ENCODE measurements at regions not wholly inside any gene's neighbourhood (a gene's known extent, or its start where the extent isn't known, plus 50 kb on each side); places are given as distances from the start of the nearest gene placed in this dataset.
"Not testable (repeated sequence)": the region's sequence is repeated elsewhere in the genome, so short reads cannot be mapped to it uniquely, and the experiment has no call there.

DNA sequence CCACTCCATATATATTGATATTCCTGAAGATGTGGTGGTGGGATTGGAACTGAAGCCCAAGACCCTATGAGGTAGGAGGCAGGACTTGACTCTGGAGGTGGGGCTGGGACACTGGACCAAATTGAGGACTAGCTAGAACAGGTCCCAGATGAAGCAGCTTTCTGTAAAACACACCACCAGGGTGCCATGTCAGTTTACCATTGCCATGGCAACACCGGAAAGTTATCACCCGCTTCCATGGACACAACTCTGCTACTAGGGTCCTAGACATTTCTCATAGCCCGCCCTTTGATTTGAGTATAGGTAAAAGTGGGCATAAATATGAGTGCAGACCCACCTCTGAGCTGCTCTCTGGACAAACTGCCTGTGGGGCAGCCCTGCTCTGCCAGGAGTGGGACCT lies 490.5 kb upstream of the PFKP start:
- no peak for DNase-seq (ENCODE audit: low read depth in 1 of 2, low spot score in 1 of 2)

DNA sequence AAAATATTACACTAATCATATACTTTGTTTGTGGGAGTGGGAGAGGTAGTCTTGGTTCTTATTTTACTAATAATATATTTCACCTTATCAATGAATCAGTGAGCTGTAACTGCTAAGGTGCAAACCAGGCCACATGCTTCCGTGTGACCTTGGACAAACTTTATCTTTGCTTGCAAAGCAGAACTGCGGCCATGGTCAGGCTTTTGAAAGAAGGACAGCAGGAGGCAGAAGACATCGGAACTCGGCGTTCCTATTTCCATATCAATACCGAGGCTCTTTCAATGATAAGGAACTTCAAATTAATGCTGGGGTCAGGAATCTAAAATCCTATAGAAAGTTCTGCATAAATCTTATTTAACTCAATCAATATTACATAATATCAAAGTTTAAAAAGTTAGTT lies 491.9 kb upstream of the PFKP start:
- DNase-seq (ENCODE audit: low read depth in 1 of 2, low spot score in 1 of 2) = no peak

DNA sequence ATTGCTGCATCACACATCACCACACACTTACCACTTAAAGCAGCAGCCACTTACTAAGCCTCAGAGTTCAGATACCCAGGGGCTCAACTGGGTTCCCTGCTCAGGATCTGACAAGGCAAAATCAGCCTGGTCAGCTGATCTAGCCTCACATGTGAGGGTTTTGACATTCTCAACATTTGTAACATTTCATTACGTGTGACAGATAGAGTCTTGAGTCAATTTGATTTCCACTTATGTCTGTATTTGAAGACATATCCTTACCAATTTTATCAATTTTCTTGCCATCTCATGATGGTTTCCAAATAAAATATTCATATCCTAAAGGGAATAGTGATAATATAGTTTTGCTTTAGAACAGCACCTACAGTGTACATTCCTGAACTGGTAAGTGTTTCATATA lies 494.7 kb upstream of the PFKP start:
- no peak for DNase-seq (ENCODE audit: low read depth in 1 of 2, low spot score in 1 of 2)

DNA sequence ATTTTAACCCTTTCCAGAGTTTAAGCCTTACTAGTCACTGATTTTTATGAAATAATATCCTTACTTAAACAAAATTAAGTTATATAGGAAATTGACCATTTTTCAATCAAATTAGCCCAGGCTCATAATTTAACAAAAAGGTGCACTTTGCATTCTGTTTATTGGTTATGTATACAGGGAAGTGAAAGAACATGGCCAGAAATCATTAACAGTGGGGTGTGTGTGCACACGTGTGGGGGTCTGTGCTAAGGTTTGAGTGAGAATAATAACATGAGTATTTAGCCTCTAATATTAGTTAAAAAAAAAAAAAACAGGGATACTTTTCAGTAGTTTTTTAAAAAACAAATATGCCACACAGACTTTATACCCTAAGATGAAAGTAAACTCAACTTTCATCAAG lies 510.5 kb upstream of the PFKP start:
- no peak for DNase-seq (ENCODE audit: low read depth in 1 of 2, low spot score in 1 of 2)

DNA sequence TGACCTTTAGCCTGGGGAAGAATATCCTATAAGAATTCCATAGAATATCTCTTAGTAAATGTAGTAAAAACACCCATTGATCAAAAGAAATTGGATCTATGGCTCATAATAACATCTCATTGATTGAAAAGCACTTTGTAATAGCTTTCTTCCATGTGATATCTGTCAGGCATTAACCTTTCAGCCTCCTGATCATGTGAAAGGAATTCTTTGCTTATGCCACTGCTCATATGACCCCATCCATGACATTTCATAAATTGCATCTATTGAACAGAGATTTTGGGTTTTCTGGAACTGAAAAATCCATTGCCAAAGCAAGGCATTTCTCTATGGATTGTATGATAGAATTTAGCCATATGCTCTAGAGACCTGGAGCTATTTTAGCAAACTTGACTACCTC lies 519.3 kb upstream of the PFKP start:
- DNase-seq (ENCODE audit: low read depth in 1 of 2, low spot score in 1 of 2) = no peak

DNA sequence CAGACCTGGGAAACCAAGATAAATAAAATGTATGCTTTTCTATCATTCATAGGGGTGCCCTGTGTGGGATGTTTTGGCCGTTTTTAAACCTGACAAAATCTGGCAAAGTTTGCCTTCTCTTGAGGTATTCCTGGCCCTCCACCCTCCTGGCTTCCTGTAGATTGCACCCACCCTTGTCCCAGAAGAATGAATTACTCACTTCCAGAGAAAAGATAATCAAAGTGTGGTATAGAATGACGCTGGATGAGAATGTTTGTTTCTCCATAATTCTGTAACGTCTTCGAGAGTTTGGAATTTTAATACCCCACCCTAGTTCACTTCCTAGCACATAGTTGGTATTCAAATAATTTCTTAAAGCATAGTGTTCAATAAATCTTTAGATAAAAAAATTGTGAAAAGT lies 519.7 kb upstream of the PFKP start:
- no peak for DNase-seq (ENCODE audit: low read depth in 1 of 2, low spot score in 1 of 2)

DNA sequence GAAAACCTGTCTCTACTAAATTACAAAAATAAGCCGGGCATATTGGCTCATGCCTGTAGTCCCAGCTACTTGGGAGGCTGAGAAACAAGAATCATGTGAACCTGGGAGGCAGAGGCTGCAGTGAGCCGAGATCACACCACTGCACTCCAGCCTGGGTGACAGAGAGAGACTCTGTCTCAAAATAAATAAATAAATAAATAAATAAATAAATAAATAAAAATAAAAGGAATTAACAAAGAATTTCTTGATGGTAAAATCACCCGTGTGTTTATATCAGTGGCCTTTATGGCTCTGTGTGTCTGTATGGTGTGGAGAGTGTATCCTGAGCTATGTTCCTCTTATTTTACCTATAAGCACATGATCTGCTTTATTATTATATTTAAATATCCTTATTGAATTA lies 520.5 kb upstream of the PFKP start:
- DNase-seq (ENCODE audit: low read depth in 1 of 2, low spot score in 1 of 2) = not testable (repeated sequence)

DNA sequence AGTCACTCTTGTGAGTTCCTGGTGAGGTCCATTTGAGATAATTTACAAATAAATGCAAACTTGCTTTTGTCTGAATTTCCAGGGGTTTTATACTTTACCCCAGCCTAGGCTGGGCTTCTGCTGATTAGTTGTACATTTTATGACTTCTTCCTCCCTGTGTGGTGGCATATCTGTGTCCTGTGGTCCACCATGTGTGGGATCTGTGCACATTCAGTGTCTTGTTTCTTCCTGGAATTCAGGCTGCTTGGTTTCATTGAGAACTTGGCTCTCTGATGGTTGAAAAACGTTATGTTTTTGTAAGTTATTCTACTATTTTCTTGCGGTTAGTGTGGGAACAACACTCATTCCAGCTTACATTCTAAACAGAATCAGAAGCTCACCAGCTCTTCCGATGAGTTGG lies 523.4 kb upstream of the PFKP start:
- no peak for DNase-seq (ENCODE audit: low read depth in 1 of 2, low spot score in 1 of 2)

DNA sequence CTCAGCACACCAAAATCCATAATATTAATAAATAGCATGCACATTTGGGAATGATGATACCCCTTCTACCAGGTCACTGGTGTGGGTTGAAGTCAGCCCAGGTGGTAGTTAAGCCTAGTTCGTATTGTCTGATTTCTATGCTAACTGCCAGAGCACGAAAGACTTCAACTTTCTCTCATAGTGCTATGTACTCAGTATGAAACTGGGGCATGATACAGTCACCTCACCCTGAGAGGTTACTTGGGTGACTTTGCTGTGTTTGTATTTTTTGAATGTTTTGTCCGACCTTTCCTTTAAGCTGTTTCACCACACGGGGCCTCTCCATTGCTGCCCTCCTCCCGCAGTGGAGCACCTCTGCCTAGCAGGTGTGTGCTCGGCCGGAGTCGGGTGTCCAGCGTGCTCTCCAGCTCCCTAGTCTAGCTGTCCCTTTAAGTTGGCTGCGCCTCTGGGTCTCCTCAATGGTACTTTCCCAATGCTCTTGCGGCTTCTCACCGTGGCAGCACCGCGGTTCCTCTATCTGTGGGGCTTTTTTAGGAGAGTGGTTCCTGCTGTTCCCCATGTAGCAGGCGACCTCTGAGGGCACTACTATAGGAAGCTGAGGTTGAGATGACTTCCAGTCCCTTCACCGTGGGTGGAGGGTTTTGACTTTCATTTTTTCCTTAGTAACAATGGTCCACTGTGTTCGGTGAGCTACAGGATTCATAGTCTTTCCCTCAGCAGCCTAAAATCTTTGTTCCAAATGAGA lies 524.0 kb upstream of the PFKP start:
- DNase-seq (ENCODE audit: low read depth in 1 of 2, low spot score in 1 of 2) = no peak

DNA sequence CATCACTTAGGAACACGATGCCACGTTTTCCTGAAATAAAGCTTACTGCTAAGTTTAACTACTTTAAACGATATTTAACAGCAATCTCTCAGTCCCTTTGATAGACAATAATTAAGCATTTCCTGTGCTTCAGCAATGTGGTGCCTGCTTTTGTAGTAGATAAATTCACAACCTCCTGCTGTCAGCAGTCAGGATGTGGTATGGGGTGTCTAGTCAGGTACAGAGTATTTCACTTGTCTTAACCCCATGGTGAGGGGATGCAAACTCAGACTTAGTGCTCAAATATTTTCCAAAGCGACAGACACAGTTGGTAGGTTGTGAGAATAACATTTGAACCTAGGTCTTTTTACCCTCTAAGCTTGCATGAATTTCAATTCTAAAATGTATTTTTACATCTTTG lies 526.2 kb upstream of the PFKP start:
- DNase-seq (ENCODE audit: low read depth in 1 of 2, low spot score in 1 of 2) = no peak

DNA sequence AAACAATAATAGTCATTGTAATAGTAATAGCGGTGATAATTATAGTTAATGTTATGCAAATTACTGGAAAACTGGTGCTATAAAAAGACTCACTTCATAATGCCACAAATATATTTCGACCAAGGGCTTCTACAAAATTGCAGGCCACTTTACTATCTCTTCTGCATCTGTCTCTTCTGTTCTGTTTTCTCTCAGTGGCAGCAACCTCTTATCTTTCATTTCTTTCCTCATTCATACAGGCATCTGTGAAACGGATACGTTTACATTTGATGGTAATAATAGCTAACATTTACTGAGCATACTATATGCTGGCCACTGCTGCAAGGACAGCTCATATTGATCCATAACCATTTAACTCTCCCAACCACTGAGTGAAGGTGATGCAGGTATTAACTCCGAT lies 537.4 kb upstream of the PFKP start:
- no peak for DNase-seq (ENCODE audit: low read depth in 1 of 2, low spot score in 1 of 2)

DNA sequence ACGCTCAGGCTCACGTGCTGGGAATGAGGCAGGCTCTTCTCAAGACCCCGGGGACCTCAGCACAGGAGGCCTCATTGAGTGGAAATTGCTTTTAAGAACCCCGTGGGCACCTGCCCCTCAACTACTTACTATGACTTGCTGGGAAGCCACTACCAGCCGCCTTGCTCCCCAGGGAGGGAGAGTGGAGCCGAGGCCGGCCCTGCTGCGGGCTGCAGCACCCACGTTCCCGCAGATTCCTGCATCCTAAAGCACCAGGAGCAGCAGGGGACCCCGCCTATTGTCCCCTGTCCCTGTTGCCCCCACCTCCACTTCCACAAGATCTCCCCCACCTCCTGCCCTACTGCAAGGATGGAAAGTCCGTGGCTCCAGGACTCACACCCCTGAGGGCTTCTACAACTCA lies 541.6 kb upstream of the PFKP start:
- no peak for DNase-seq (ENCODE audit: low read depth in 1 of 2, low spot score in 1 of 2)

DNA sequence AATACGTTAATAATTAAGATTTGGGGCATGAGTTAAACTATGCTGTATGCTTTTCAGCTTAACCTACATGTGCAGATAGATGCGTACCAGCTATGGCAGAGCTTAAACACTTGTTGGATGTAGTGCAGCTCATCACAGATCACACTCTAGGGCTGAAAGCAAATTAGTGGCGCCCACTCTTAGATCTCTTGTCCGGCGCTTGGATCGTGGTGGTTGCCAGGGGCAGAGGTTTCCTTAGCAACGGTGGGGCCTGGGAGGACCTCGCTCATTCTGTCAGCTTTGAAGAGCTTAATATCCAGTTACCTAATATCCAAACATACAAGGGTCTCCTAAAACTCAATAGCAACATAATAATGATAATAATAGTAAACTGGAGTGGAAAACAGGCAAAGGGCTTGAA lies 548.2 kb upstream of the PFKP start:
- no peak for DNase-seq (ENCODE audit: low read depth in 1 of 2, low spot score in 1 of 2)

DNA sequence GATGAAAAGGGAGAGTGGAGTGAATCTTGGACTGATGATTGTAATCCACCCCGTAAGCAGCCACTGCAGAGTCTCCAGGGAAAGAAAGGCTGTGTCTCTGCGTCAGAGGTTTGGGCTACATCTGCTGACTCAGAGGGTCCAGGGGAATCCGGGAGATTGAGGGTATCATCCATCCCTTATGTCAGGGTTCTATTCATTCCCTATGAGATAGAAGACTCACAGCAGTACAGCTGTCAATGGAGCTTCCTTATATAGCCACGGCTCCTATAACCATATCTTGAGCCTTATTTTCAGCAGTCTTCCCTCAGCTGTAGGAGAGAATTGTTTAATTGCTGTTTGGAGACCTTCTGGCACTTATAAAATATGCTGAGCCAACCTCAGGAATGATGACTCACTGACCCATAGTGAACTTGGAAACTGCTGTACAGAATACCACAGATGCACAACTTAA lies 558.2 kb upstream of the PFKP start:
- no peak for DNase-seq (ENCODE audit: low read depth in 1 of 2, low spot score in 1 of 2)

DNA sequence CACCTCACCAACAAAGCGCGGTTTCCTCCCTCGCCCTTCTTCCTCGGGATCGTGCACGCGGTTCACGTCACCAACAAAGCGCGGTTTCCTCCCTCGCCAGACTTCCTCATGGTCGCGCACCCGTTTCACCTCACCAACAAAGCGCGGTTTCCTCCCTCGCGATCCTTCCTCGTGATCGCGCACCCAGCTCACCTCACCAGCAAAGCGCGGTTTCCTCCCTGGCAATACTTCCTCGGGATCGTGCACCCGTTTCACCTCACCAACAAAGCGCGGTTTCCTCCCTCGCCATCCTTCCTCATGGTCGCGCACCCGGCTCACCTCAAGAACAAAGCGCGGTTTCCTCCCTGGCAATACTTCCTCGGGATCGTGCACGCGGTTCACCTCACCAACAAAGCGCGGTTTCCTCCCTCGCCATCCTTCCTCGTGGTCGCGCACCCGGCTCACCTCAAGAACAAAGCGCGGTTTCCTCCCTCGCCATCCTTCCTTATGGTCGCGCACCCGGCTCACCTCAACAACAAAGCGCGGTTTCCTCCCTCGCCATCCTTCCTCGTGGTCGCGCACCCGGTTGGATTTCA lies 565.9 kb upstream of the PFKP start:
- DNase-seq (ENCODE audit: low read depth in 1 of 2, low spot score in 1 of 2) = not testable (repeated sequence)

DNA sequence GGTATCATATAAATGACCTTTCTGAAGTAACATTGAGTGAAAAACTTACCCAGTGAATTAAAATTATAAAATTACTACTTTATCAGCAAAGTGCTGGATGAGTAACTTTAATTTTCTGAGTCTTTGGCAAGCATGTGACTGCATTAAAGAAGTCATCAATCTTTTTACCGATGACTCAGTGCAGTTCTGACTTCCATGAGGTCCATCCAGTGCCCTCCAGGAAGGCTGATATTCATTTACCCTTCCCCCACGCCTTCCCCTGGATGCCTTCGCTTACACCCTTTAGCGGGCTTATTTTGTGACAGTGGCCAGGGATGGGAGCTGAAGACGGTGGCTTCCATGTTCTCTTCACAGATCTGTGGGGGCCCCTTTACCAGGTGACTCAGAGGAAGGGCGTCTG lies 572.9 kb upstream of the PFKP start:
- DNase-seq (ENCODE audit: low read depth in 1 of 2, low spot score in 1 of 2) = no peak

DNA sequence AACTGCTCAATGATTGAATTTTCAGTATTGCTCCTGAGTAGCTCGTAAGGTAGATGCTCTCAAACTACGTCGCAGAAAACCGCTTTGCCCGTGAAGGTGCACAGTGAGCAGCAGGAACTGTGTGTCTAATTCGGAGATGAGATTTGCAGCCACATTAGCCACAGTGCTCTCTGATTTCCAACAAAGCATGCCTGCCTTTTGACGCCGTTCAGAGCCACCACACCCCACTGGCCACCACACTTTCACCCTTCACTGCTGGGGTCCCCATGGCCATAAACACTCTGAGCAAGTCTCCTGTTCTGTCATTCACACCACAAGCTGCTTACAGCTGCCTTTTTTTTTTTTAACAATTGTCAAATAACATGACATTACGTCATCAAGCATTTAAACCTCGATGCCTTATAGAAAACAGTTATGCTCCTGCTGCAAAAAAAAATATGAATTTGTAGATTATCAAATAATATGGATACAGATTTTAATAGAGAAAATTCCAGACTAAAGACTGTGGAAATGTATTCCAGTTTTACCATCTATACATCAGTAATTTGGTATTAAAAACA lies 578.8 kb upstream of the PFKP start:
- no peak for DNase-seq (ENCODE audit: low read depth in 1 of 2, low spot score in 1 of 2)

DNA sequence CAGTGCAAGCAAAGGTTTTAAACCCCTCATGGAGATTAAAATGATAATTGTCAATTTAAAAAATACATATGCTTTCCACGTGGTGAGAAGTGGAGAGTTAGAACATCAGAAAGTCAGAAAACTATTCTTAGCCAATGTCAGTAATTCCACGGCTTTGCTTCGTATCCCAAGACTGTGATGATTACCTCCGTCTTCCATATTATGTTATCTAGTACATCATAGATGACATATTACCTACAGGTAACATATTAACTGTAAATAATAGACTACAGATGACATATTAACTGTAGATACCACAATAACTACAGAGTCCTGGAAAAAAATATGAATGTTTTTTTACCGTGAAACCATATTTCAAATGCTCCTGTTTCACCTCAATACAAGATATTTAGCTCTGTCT lies 579.4 kb upstream of the PFKP start:
- DNase-seq (ENCODE audit: low read depth in 1 of 2, low spot score in 1 of 2) = no peak

DNA sequence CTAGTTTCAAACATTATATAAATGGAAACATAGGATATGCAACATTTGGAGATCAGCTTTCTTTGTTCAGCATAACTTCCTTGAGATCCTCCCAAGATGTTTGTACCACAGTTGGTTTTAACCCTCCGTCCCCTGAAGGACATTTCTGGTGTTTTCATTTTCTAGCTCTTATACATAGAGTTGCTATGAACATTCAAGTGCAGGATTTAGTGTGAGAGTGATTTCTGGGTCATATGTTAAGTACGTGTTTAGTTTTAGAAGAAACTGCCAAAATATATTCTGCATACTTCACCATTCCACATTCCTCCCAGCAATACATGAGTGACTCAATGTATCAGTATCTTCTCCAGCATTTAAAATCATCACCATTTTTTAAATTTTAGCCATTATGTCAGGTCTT lies 588.7 kb upstream of the PFKP start:
- no peak for DNase-seq (ENCODE audit: low read depth in 1 of 2, low spot score in 1 of 2)

DNA sequence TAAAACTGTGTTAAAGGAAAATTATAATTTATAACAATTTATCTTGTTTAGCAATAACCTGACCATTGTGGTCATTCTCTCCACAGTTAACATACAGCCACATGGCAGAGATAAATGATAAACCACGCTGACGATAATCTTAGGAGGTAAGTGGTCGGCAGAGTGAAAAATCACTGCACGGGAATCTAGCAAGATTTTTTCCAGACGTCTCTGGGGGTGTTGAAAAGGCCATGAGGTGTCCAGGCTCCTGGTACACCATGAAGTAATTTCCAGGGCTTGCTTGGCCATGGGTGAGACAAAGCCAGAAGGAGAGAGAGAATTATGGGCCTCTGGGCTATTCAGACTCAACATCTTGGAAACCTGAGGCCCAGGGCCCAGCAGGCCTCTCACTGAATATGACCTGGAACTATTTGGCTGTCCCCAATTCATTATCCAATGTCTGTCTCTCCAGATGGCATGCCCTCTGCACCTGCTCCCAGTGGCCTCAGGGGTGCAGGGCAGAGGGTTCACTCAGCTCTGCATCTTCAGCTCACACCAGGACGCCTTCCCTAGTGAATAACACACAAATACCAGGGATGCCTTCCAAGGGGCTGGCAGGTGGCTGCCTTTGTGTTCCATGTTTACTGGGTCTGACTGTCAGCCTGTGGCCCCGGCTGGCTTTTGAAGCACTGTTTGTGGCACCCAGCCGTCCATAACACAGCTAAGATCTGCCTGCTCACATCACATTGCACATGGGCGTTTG lies 590.4 kb upstream of the PFKP start:
- no peak for DNase-seq (ENCODE audit: low read depth in 1 of 2, low spot score in 1 of 2)

DNA sequence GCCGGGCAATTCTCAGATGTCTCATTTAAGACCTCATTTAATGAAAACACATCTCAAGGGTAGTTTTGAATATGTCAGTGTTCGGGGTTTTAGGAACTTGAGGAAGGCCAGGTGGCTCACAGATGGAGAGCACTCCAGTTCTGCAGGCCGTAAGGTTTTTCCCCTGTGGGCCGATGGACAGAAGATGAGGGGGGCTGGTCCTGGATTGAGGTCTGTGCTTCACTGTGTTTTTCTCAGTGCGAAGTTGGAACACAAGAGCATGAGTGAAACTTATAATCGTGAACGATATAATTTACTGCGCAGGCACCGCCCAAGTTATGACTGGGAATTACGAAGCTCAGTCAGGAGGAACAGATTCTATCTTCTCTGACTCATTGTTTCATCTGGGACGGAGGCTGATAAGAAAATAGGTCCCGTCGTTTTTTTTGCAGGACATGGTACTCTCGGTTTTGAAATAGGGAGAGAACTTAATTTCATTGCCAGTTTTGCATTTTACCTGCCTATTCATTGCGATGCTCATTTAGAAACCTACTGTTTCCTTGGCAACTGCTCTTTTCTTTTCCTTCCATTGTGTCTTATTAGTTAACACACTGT lies 591.0 kb upstream of the PFKP start:
- DNase-seq (ENCODE audit: low read depth in 1 of 2, low spot score in 1 of 2) = no peak

DNA sequence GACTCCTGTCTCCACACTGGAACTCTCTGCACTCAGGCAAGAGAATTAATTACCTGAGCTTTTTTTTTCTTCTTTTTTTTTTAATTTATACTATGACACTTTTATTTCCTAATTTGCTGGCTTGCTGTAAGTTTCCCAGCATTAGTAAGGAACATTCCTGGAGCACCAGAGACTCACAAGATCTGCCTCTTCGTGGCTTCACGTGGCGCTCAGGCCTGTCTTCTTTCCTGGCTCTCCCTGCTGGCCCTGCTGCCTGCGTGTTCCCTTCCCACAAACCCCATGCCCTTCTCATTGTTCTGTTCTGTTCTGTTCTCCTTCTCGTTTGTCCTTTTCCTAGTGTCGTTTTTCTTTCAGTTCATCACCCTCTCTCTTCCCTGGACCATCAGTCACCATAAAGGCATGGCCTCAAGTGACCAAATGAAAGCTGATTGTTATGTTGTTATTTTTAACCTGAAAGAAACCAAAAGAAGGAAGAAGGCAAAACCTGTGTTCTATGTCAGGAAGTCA lies 591.6 kb upstream of the PFKP start:
- no peak for DNase-seq (ENCODE audit: low read depth in 1 of 2, low spot score in 1 of 2)

Data from activated T-helper 1 cell treated with anti-CD3 and anti-CD28 coated beads, Interleukin-2, amount 50 U/mL, for 16 hours (primary cell).